ENCODE measurements at regions not wholly inside any gene's neighbourhood (a gene's known extent, or its start where the extent isn't known, plus 50 kb on each side); places are given as distances from the start of the nearest gene placed in this dataset.

GRCh38 chr9:74132986-74133385 lies 364.1 kb upstream of the RORB start:
- Histone ChIP-seq H2AFZ (no peak overlapping the region), H3K4me3 (no peak overlapping the region), H3K27ac (ENCODE audit: low read depth) (no peak overlapping the region), H3K27me3 (ENCODE audit: insufficient read depth) (no peaks in the 10 kb centered on the region), H3K36me3 (ENCODE audit: insufficient read depth) (no peaks in the 10 kb centered on the region), H4K20me1 (replicated peaks; ENCODE audit: insufficient read depth) (no peaks in the 10 kb centered on the region), H3K9me2 (ENCODE audit: insufficient read depth) (no peaks in the 10 kb centered on the region), H3F3A (replicated peaks; ENCODE audit: low read depth) (no peaks in the 10 kb centered on the region), H3K4me2 (no peak overlapping the region), H3K79me2 (replicated peaks; ENCODE audit: insufficient read depth) (no peaks in the 10 kb centered on the region), H3K4me1 (ENCODE audit: insufficient read depth) (no peaks in the 10 kb centered on the region)
- DNase-seq (ENCODE audit: low spot score) = peak; percentile 41
- H3K9me3 Mint-ChIP-seq = peaks cover 12% of the 10 kb centered on the region
- H3K27ac Mint-ChIP-seq = no peak overlapping the region
- peaks cover 7% of the 10 kb centered on the region; the same call in 2 of the 3 replicates for H3K36me3 Mint-ChIP-seq (ENCODE audit: low read depth)
- no peak overlapping the region for H3K4me3 Mint-ChIP-seq
- TF ChIP-seq CTCF (conservative IDR thresholded peaks at IDR 0.05; ENCODE audit: low read depth in 2 of 2) (peak in 1 of 2 experiments; percentile 39; a peak in 3 of 4 replicates), EZH2phosphoT487 (IDR thresholded peaks at IDR 0.05; ENCODE audit: unreplicated experiment) (no peak), NANOG (IDR thresholded peaks at IDR 0.05; ENCODE audit: borderline replicate concordance) (no peak), JUNB (IDR thresholded peaks at IDR 0.05; ENCODE audit: unreplicated experiment) (no peak)
- peak; percentile 79 for ATAC-seq
- H3K4me1 Mint-ChIP-seq = peaks cover 5% of the 10 kb centered on the region
- peaks cover 6% of the 10 kb centered on the region for H3K27me3 Mint-ChIP-seq (ENCODE audit: insufficient read depth, low read depth, poor library complexity)

GRCh38 chr9:74133921-74134320 lies 363.2 kb upstream of the RORB start:
- Mint-ChIP-seq H3K36me3 (ENCODE audit: low read depth) (peaks cover 7% of the 10 kb centered on the region; the same call in 2 of the 3 replicates), H3K9me3 (peaks cover 12% of the 10 kb centered on the region), H3K27me3 (ENCODE audit: insufficient read depth, low read depth, poor library complexity) (peaks cover 6% of the 10 kb centered on the region), H3K4me3 (no peak overlapping the region), H3K4me1 (peaks cover 5% of the 10 kb centered on the region), H3K27ac (no peak overlapping the region)
- DNase-seq (ENCODE audit: low spot score) = no peak
- Histone ChIP-seq H3K4me3 (no peak overlapping the region), H3K4me2 (no peak overlapping the region), H3F3A (replicated peaks; ENCODE audit: low read depth) (no peaks in the 10 kb centered on the region), H3K79me2 (replicated peaks; ENCODE audit: insufficient read depth) (no peaks in the 10 kb centered on the region), H3K36me3 (ENCODE audit: insufficient read depth) (no peaks in the 10 kb centered on the region), H2AFZ (no peak overlapping the region), H3K27ac (ENCODE audit: low read depth) (no peak overlapping the region), H3K9me2 (ENCODE audit: insufficient read depth) (no peaks in the 10 kb centered on the region), H3K27me3 (ENCODE audit: insufficient read depth) (no peaks in the 10 kb centered on the region), H4K20me1 (replicated peaks; ENCODE audit: insufficient read depth) (no peaks in the 10 kb centered on the region), H3K4me1 (ENCODE audit: insufficient read depth) (no peaks in the 10 kb centered on the region)
- no peak for ATAC-seq
- TF ChIP-seq REST (IDR thresholded peaks at IDR 0.05; ENCODE audit: unreplicated experiment) = no peak
- no peak for TF ChIP-seq CREB1 (CRISPR knock-in tag; IDR thresholded peaks at IDR 0.05; ENCODE audit: low read depth)
- no peak for TF ChIP-seq POLR2AphosphoS5 (IDR thresholded peaks at IDR 0.05; ENCODE audit: low read depth)
